GM21737 (cell line): ENCODE measurements at regions not wholly inside any gene's neighbourhood (a gene's known extent, or its start where the extent isn't known, plus 50 kb on each side); places are given as distances from the start of the nearest gene placed in this dataset.
"Not testable (repeated sequence)": the region's sequence is repeated elsewhere in the genome, so short reads cannot be mapped to it uniquely, and the experiment has no call there.

Experiments used
- ATAC-seq: cut with Tn5 transposase; IDR thresholded peaks from one replicate; pipeline ENCODE4 v1.9.1; 2021; ENCODE audit warnings: mild to moderate bottlenecking, moderate library complexity; ENCODE audit not compliant: unreplicated experiment

GRCh38 chr2:122041455-122041854 lies 286.0 kb downstream of the TSN start:
- no peak for ATAC-seq

GRCh38 chr2:122051659-122052058 lies 296.2 kb downstream of the TSN start:
- not testable (repeated sequence) for ATAC-seq

- ATAC-seq: no peak
These were observed 300.1 kb downstream of the TSN start for GRCh38 chr2:122055521-122055931.

- no peak for ATAC-seq
These were observed 301.4 kb downstream of the TSN start for GRCh38 chr2:122056853-122057252.

GRCh38 chr2:122061206-122061605 lies 305.8 kb downstream of the TSN start:
- ATAC-seq: no peak

GRCh38 chr2:122061831-122062230 lies 306.4 kb downstream of the TSN start:
- ATAC-seq: no peak

GRCh38 chr2:122062506-122062905 lies 307.1 kb downstream of the TSN start:
- no peak for ATAC-seq

- ATAC-seq: no peak
These were observed 308.3 kb downstream of the TSN start for GRCh38 chr2:122063716-122064115.

- no peak for ATAC-seq
These were observed 314.8 kb downstream of the TSN start for GRCh38 chr2:122070241-122070731.

- ATAC-seq: no peak
These were observed 317.2 kb downstream of the TSN start for GRCh38 chr2:122072666-122073065.

- no peak for ATAC-seq
These were observed 318.8 kb downstream of the TSN start for GRCh38 chr2:122074201-122074600.

GRCh38 chr2:122075381-122075780 lies 319.9 kb downstream of the TSN start:
- no peak for ATAC-seq

GRCh38 chr2:122077114-122077513 lies 321.7 kb downstream of the TSN start:
- ATAC-seq: no peak

- no peak for ATAC-seq
These were observed 322.3 kb downstream of the TSN start for GRCh38 chr2:122077771-122078170.

- ATAC-seq: no peak
These were observed 323.0 kb downstream of the TSN start for GRCh38 chr2:122078451-122078850.

- no peak for ATAC-seq
These were observed 324.4 kb downstream of the TSN start for GRCh38 chr2:122079844-122080243.

- ATAC-seq: no peak
These were observed 324.9 kb downstream of the TSN start for GRCh38 chr2:122080316-122080715.

GRCh38 chr2:122080871-122081270 lies 325.4 kb downstream of the TSN start:
- no peak for ATAC-seq

GRCh38 chr2:122081751-122082150 lies 326.3 kb downstream of the TSN start:
- no peak for ATAC-seq

- ATAC-seq: no peak
These were observed 328.0 kb downstream of the TSN start for GRCh38 chr2:122083256-122084048.

GRCh38 chr2:122085672-122086071 lies 330.2 kb downstream of the TSN start:
- not testable (repeated sequence) for ATAC-seq

- ATAC-seq: no peak
These were observed 339.1 kb downstream of the TSN start for GRCh38 chr2:122094557-122094956.

GRCh38 chr2:122096761-122097160 lies 341.3 kb downstream of the TSN start:
- no peak for ATAC-seq
